GM12875 (cell line): ENCODE measurements at regions not wholly inside any gene's neighbourhood (a gene's known extent, or its start where the extent isn't known, plus 50 kb on each side); places are given as distances from the start of the nearest gene placed in this dataset.

Source experiments
- H3K4me3 ChIP-seq: one replicate; pipeline ENCODE4 v1.5.1; 2011; ENCODE audit warnings: low read depth, low read length, control low read depth
- TF ChIP-seq, protein P1 (sequence below): IDR thresholded peaks from 2 replicates; pipeline ENCODE4 v1.5.1; 2011; ENCODE audit warnings: low read depth, mild to moderate bottlenecking, control low read depth, inconsistent platforms, low read length, moderate library complexity, borderline replicate concordance; ENCODE audit not compliant: insufficient read depth

GRCh38 chr4:128527946-128528576 is 240.4 kb upstream of the PGRMC2 start:
- H3K4me3 ChIP-seq, result no peak overlapping the region
- TF ChIP-seq, protein P1, sequence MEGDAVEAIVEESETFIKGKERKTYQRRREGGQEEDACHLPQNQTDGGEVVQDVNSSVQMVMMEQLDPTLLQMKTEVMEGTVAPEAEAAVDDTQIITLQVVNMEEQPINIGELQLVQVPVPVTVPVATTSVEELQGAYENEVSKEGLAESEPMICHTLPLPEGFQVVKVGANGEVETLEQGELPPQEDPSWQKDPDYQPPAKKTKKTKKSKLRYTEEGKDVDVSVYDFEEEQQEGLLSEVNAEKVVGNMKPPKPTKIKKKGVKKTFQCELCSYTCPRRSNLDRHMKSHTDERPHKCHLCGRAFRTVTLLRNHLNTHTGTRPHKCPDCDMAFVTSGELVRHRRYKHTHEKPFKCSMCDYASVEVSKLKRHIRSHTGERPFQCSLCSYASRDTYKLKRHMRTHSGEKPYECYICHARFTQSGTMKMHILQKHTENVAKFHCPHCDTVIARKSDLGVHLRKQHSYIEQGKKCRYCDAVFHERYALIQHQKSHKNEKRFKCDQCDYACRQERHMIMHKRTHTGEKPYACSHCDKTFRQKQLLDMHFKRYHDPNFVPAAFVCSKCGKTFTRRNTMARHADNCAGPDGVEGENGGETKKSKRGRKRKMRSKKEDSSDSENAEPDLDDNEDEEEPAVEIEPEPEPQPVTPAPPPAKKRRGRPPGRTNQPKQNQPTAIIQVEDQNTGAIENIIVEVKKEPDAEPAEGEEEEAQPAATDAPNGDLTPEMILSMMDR, result no peak

DNA sequence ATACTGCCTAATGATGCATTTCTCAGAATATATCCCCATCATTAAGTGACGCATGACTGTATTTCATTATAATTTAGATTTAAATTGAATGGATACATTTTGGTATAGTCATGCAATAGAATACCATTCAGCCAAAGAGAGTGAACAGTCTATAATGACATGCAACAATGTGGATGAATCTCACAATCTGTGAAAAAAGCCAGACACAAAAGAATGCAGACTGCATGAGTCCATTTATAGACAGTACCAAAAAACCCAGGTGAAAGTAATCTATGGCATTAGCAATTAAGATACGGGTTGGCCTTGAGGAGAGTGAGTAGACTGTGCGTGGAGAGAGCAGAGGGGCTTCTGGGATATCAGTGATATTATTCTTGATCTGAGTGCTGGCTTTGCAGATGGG is 239.7 kb upstream of the PGRMC2 start:
- H3K4me3 ChIP-seq, result no peak overlapping the region
- TF ChIP-seq, protein P1, result no peak

DNA sequence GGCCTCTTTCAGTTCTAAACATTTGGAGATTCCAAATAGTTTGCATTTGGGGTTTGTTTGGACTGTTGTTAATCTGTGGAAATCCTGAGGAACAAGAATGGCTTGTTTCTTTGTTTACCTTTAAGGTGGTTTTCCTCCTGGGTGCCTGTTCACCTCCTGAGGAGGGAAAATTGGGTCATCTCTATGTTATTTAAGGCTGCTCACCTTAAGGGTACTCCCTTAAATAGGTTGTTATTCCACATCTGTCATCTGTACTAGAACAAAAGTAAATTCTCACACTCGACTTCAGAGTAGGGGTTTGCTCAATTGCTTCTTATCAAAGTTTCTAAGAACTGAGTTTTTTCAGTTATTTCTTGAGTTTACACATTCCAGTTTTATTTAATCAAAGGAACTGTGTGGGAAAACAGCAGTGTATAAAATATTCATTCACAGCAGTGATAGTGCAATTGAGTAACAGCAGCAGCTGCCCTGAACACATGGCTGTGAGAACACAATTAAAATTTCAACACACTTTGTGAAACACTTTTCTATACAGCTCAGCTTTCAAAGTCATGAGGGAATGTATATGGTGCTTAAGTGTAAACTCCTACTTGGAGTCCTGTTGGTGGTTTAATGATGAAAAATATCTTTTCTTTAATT is 238.5 kb upstream of the PGRMC2 start:
- TF ChIP-seq, protein P1, result no peak
- H3K4me3 ChIP-seq, result no peak overlapping the region

DNA sequence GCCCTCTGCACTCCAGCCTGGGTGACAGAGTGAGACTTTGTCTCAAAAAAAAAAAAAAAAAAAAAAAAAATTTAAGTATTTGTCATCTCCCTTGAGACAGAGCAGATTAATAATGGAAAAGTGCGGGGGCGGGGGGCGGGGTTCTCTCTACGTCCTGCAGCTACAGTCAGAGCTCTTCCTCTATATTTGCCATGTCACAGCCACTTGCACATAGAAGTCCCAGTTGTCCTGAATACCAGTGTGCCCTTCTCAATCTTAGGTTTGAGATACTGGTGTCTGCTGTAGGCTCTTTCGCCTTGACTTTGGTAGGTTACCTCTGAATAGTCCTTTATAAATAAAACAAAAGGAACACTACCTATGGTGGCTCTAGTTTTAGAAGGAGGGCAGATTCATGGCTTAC is 237.8 kb upstream of the PGRMC2 start:
- no peak overlapping the region for H3K4me3 ChIP-seq
- TF ChIP-seq, protein P1, result no peak

GRCh38 chr4:128524311-128524710 is 236.7 kb upstream of the PGRMC2 start:
- H3K4me3 ChIP-seq, result no peak overlapping the region
- TF ChIP-seq, protein P1, result no peak

GRCh38 chr4:128521648-128522111 is 234.1 kb upstream of the PGRMC2 start:
- TF ChIP-seq, protein P1, result no peak
- no peak overlapping the region for H3K4me3 ChIP-seq

- TF ChIP-seq, protein P1, result no peak
- H3K4me3 ChIP-seq, result no peak overlapping the region
Observed at GRCh38 chr4:128521156-128521555, 233.5 kb upstream of the PGRMC2 start.
